HepG2 (cell line): ENCODE measurements at regions not wholly inside any gene's neighbourhood (a gene's known extent, or its start where the extent isn't known, plus 50 kb on each side); places are given as distances from the start of the nearest gene placed in this dataset.

Experiments
- DBP ChIP-seq: sonication (generic); formaldehyde crosslinking; IDR thresholded peaks from 2 replicates; pipeline ENCODE4 v1.4.0; 2020; ENCODE audit warnings: missing genetic modification reagents; ENCODE audit errors: not compliant biosample characterization
- GATA4 ChIP-seq: sonication (generic); IDR thresholded peaks from 2 replicates; pipeline ENCODE4 v1.6.1; 2016; ENCODE audit warnings: antibody characterized with exemption, low read depth, borderline replicate concordance
- PAXIP1 ChIP-seq: sonication (generic); formaldehyde crosslinking; conservative IDR thresholded peaks from 2 replicates; pipeline ENCODE4 v1.4.0; 2020; ENCODE audit warnings: mild to moderate bottlenecking, missing genetic modification reagents, moderate library complexity
- ZNF142 ChIP-seq: sonication (generic); formaldehyde crosslinking; IDR thresholded peaks from 2 replicates; pipeline ENCODE4 v1.4.0; 2020; ENCODE audit warnings: missing genetic modification reagents
- ZNF691 ChIP-seq: sonication (generic); formaldehyde crosslinking; IDR thresholded peaks from 2 replicates; pipeline ENCODE4 v1.4.0; 2020; ENCODE audit warnings: missing genetic modification reagents, low read depth, mild to moderate bottlenecking, borderline replicate concordance

GRCh38 chr3:117471831-117472230 lies 762.3 kb downstream of the TUSC7 start (continued):
- TF ChIP-seq ZNF142, result no peak
- no peak for TF ChIP-seq PAXIP1 (CRISPR knock-in tag)
- no peak for TF ChIP-seq ZNF691 (CRISPR knock-in tag)
- no peak for TF ChIP-seq GATA4
- TF ChIP-seq DBP, result no peak
